GM19452 (cell line): ENCODE measurements at regions not wholly inside any gene's neighbourhood (a gene's known extent, or its start where the extent isn't known, plus 50 kb on each side); places are given as distances from the start of the nearest gene placed in this dataset.

Source experiments
- ATAC-seq: cut with Tn5 transposase; IDR thresholded peaks from one replicate; pipeline ENCODE4 v1.9.1; 2021; ENCODE audit not compliant: unreplicated experiment

- ATAC-seq, result no peak
Measured at GRCh38 chr2:219995399-219995798, 368.0 kb downstream of the SLC4A3 start.

- ATAC-seq, result no peak
Measured at GRCh38 chr2:219995991-219996765, 368.7 kb downstream of the SLC4A3 start.

- no peak for ATAC-seq
Measured at GRCh38 chr2:219997341-219997851, 370.0 kb downstream of the SLC4A3 start.

GRCh38 chr2:219998107-219998506 lies 370.7 kb downstream of the SLC4A3 start:
- ATAC-seq, result no peak

GRCh38 chr2:219998714-219999227 lies 371.3 kb downstream of the SLC4A3 start:
- ATAC-seq, result no peak

- ATAC-seq, result no peak
Measured at GRCh38 chr2:220000080-220000479, 372.6 kb downstream of the SLC4A3 start.

GRCh38 chr2:220000586-220000985 lies 373.2 kb downstream of the SLC4A3 start:
- ATAC-seq, result no peak

- ATAC-seq, result no peak
Measured at GRCh38 chr2:220001751-220002150, 374.3 kb downstream of the SLC4A3 start.

- ATAC-seq, result no peak
Measured at GRCh38 chr2:220002251-220002650, 374.8 kb downstream of the SLC4A3 start.

- ATAC-seq, result no peak
Measured at GRCh38 chr2:220002699-220003098, 375.3 kb downstream of the SLC4A3 start.

GRCh38 chr2:220005362-220005761 lies 377.9 kb downstream of the SLC4A3 start:
- ATAC-seq, result no peak

GRCh38 chr2:220006152-220006621 lies 378.8 kb downstream of the SLC4A3 start:
- ATAC-seq, result no peak

- no peak for ATAC-seq
Measured at GRCh38 chr2:220011859-220012258, 384.4 kb downstream of the SLC4A3 start.

- ATAC-seq, result no peak
Measured at GRCh38 chr2:220014961-220015360, 387.5 kb downstream of the SLC4A3 start.

GRCh38 chr2:220015576-220015975 lies 388.1 kb downstream of the SLC4A3 start:
- ATAC-seq, result no peak

GRCh38 chr2:220025207-220025606 lies 397.8 kb downstream of the SLC4A3 start:
- no peak for ATAC-seq

- no peak for ATAC-seq
Measured at GRCh38 chr2:220029013-220029412, 401.6 kb downstream of the SLC4A3 start.

GRCh38 chr2:220033546-220033945 lies 406.1 kb downstream of the SLC4A3 start:
- ATAC-seq, result no peak

- ATAC-seq, result no peak
Measured at GRCh38 chr2:220034426-220035130, 407.1 kb downstream of the SLC4A3 start.

GRCh38 chr2:220036431-220036830 lies 409.0 kb downstream of the SLC4A3 start:
- no peak for ATAC-seq

- ATAC-seq, result no peak
Measured at GRCh38 chr2:220040346-220040745, 412.9 kb downstream of the SLC4A3 start.

- ATAC-seq, result no peak
Measured at GRCh38 chr2:220041447-220041846, 414.0 kb downstream of the SLC4A3 start.
